K562 (cell line): ENCODE measurements at regions not wholly inside any gene's neighbourhood (a gene's known extent, or its start where the extent isn't known, plus 50 kb on each side); places are given as distances from the start of the nearest gene placed in this dataset.

Experiments
- ATAC-seq: fragments of 200-7000 bp; cut with Tn5 transposase; 3 replicates; pipeline ENCODE4 v1.9.1; 2020; ENCODE audit warnings: moderate library complexity
- BruUV-seq: library from RNA; stranded (reverse); fragments of 400-500 nt; replicated peaks from 2 replicates; lab custom pipeline; 2021; lab: Mats Ljungman, UMichigan
- CTCF ChIA-PET: fragments of 300-600 bp; formaldehyde crosslinking; extraction: SDS; loops from one replicate; lab custom pipeline; 2021; ENCODE audit warnings: low intra/inter-chr PET ratio; lab: Yijun Ruan, JAX
- POLR2A ChIA-PET: fragments of 300-600, 350-650 bp; sonication (Branson Sonifier 250); formaldehyde crosslinking; extraction: SDS; loops from one replicate; lab custom pipeline; 2021; ENCODE audit warnings: antibody characterized with exemption, inconsistent platforms; lab: Yijun Ruan, JAX
- DNase-seq, 4 experiments: peaks; one replicate each; pipeline versions ENCODE4 v3.0.0 to v3.0.0-alpha.2; 2011 to 2018; ENCODE audit warnings: low spot score in 3 of 4, mixed read lengths in 3 of 4; ENCODE audit errors: extremely low read depth in 1 of 4
- FAIRE-seq: peaks from 2 replicates; lab custom pipeline; 2011; peaks lifted over from hg19 to GRCh38; lab: Jason Lieb, UNC
- H2AFZ ChIP-seq: 2 replicates; pipeline ENCODE4 v1.6.0; 2011; ENCODE audit warnings: low read depth, low read length, control low read depth, inconsistent platforms
- H3K27ac ChIP-seq: fragments of 200-600 bp; 3 replicates; pipeline ENCODE4 v1.8.0; 2011; ENCODE audit warnings: low read depth, mild to moderate bottlenecking, control low read depth, inconsistent platforms, low read length, moderate library complexity, mixed read lengths; ENCODE audit errors: extremely low read depth
- H3K27me3 ChIP-seq, 2 experiments: fragments of 300-600 bp in 1 of 2; 2 replicates in 1 of 2; 3 replicates in 1 of 2; pipeline versions ENCODE4 v1.6.0 to v1.8.0; 2011; ENCODE audit warnings: inconsistent platforms in 2 of 2, low read length in 2 of 2, mild to moderate bottlenecking in 1 of 2, mixed read lengths in 1 of 2, moderate library complexity in 1 of 2; ENCODE audit not compliant: control insufficient read depth in 2 of 2, insufficient read depth in 2 of 2
- H3K36me3 ChIP-seq: fragments of 300-600 bp; 3 replicates; pipeline ENCODE4 v1.8.0; 2011; ENCODE audit warnings: mild to moderate bottlenecking, low read length, inconsistent platforms; ENCODE audit not compliant: control insufficient read depth, insufficient read depth
- H3K4me1 ChIP-seq, 2 experiments: fragments of 200-600 bp in 1 of 2; replicated peaks in 1 of 2; 2 replicates in 1 of 2; 3 replicates in 1 of 2; pipeline versions ENCODE4 v1.5.1 to v1.8.0; 2011; ENCODE audit warnings: inconsistent platforms in 2 of 2, low read length in 2 of 2, mild to moderate bottlenecking in 1 of 2, mixed read lengths in 1 of 2, moderate library complexity in 1 of 2; ENCODE audit not compliant: control insufficient read depth in 2 of 2, insufficient read depth in 2 of 2
- H3K4me2 ChIP-seq: 2 replicates; pipeline ENCODE4 v1.6.1; 2011; ENCODE audit warnings: low read length, control low read depth, inconsistent platforms, mixed read lengths; ENCODE audit not compliant: insufficient read depth
- H3K4me3 ChIP-seq: fragments of 200-600 bp; sonication (generic), shearing (Covaris generic); 2 replicates; pipeline ENCODE4 v1.5.1; 2016; ENCODE audit warnings: control low read depth, inconsistent platforms
- H3K79me2 ChIP-seq: fragments of 200-600 bp; 3 replicates; pipeline ENCODE4 v1.8.0; 2011; ENCODE audit warnings: low read length, inconsistent platforms; ENCODE audit not compliant: control insufficient read depth, insufficient read depth
- H3K9ac ChIP-seq, 2 experiments: 2 replicates each; pipeline versions ENCODE4 v1.6.0 to v1.6.1; 2011; ENCODE audit warnings: low read depth in 2 of 2, low read length in 2 of 2, control low read depth in 1 of 2, inconsistent platforms in 1 of 2, mild to moderate bottlenecking in 1 of 2, mixed read lengths in 1 of 2; ENCODE audit not compliant: insufficient read depth in 1 of 2
- H3K9me1 ChIP-seq: one replicate; pipeline ENCODE4 v1.6.0; 2011; ENCODE audit warnings: inconsistent platforms, mild to moderate bottlenecking, low read length, moderate library complexity; ENCODE audit not compliant: control insufficient read depth, insufficient read depth
- H3K9me3 ChIP-seq: replicated peaks from 2 replicates; pipeline ENCODE4 v1.5.1; 2011; ENCODE audit warnings: low read depth, low read length, inconsistent platforms; ENCODE audit not compliant: control insufficient read depth, insufficient read depth
- H4K20me1 ChIP-seq: replicated peaks from 2 replicates; pipeline ENCODE4 v1.6.1; 2011; ENCODE audit warnings: low read length, inconsistent platforms, mixed read lengths; ENCODE audit not compliant: control insufficient read depth, insufficient read depth
- BACH1 ChIP-seq: fragments of 200-800 bp; sonication (Bioruptor generic); IDR thresholded peaks from 2 replicates; pipeline ENCODE4 v1.6.1; 2016; ENCODE audit warnings: missing genetic modification characterization, missing compliant biosample characterization
- FIP1L1 ChIP-seq: fragments of 200-400 bp; formaldehyde crosslinking; IDR thresholded peaks from 2 replicates; pipeline ENCODE4 v1.6.1; 2018; ENCODE audit warnings: mild to moderate bottlenecking, low read depth, low read length; ENCODE audit not compliant: poor library complexity, severe bottlenecking
- HCFC1 ChIP-seq: IDR thresholded peaks from 2 replicates; pipeline ENCODE4 v1.6.1; 2012; ENCODE audit warnings: low read depth, low read length, improper control_type of control experiment
- MITF ChIP-seq: IDR thresholded peaks from 2 replicates; pipeline ENCODE4 v1.6.1; 2014; ENCODE audit warnings: antibody characterized with exemption
- RCOR1 ChIP-seq, 2 experiments: IDR thresholded peaks; 2 replicates each; pipeline ENCODE4 v1.6.1; 2012; ENCODE audit warnings: low read depth in 2 of 2, low read length in 2 of 2, borderline replicate concordance in 1 of 2, improper control_type of control experiment in 1 of 2
- ZNF143 ChIP-seq: sonication (generic); formaldehyde crosslinking; IDR thresholded peaks from 2 replicates; pipeline ENCODE4 v1.9.0; 2022; ENCODE audit warnings: mild to moderate bottlenecking, missing genetic modification reagents
- ZNF232 ChIP-seq: sonication (generic); formaldehyde crosslinking; IDR thresholded peaks from 2 replicates; pipeline ENCODE4 v1.8.0; 2022; ENCODE audit warnings: mild to moderate bottlenecking, missing genetic modification reagents
- WGBS: fragments of 100-300 bp; shearing (Covaris generic); methylation state at CpG from one replicate; pipeline ENCODE4 v1.1.6; 2016; ENCODE audit warnings: low coverage, mixed read lengths; ENCODE audit not compliant: insufficient coverage; ENCODE audit errors: missing lambda C conversion rate; 5-methylcytosine and 5-hydroxymethylcytosine counted together
- in situ Hi-C: fragments of 300-500 bp; cut with MboI; formaldehyde crosslinking; loops from 4 replicates; pipeline ENCODE4 v1.15.0; 2018; ENCODE audit warnings: inconsistent platforms, mixed read lengths
- intact Hi-C: fragments of 100-400 bp; cut with micrococcal nuclease; formaldehyde crosslinking; loops from 2 replicates; pipeline ENCODE4 v1.14.2; 2022
- TF ChIP-seq, protein P1 (sequence below): fragments of 450-650 bp; formaldehyde crosslinking; IDR thresholded peaks from 2 replicates; pipeline ENCODE4 v1.4.0; 2020; ENCODE audit warnings: mild to moderate bottlenecking, moderate library complexity
- TF ChIP-seq, protein P2 (sequence below): sonication (generic); formaldehyde crosslinking; IDR thresholded peaks from 2 replicates; pipeline ENCODE4 v1.9.0; 2022; ENCODE audit warnings: mild to moderate bottlenecking, missing genetic modification reagents
- TF ChIP-seq, protein P3 (sequence below): fragments of 450-650 bp; IDR thresholded peaks from 2 replicates; pipeline ENCODE4 v1.6.1; 2016; ENCODE audit warnings: low read depth

GRCh38 chr20:57986666-57987065 lies 241.8 kb downstream of the ANKRD60 start (continued):
- TF ChIP-seq, protein P1, sequence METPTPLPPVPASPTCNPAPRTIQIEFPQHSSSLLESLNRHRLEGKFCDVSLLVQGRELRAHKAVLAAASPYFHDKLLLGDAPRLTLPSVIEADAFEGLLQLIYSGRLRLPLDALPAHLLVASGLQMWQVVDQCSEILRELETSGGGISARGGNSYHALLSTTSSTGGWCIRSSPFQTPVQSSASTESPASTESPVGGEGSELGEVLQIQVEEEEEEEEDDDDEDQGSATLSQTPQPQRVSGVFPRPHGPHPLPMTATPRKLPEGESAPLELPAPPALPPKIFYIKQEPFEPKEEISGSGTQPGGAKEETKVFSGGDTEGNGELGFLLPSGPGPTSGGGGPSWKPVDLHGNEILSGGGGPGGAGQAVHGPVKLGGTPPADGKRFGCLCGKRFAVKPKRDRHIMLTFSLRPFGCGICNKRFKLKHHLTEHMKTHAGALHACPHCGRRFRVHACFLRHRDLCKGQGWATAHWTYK (CRISPR knock-in tag), result no peak
- TF ChIP-seq, protein P2, sequence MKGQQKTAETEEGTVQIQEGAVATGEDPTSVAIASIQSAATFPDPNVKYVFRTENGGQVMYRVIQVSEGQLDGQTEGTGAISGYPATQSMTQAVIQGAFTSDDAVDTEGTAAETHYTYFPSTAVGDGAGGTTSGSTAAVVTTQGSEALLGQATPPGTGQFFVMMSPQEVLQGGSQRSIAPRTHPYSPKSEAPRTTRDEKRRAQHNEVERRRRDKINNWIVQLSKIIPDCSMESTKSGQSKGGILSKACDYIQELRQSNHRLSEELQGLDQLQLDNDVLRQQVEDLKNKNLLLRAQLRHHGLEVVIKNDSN, result no peak
- no peak for TF ChIP-seq HCFC1
- TF ChIP-seq FIP1L1, result no peak
- no peak for TF ChIP-seq ZNF232 (CRISPR knock-in tag)
- no peak for TF ChIP-seq MITF

- no peaks in the 10 kb centered on the region for H4K20me1 ChIP-seq
- no peak overlapping the region for H3K27ac ChIP-seq
- no peak for FAIRE-seq
- H2AFZ ChIP-seq, result no peak overlapping the region
- intact Hi-C loops (no loop called here), in situ Hi-C loops (no loop called here)
- no peak overlapping the region for H3K9ac ChIP-seq
- no peaks in the 10 kb centered on the region for H3K9me1 ChIP-seq
- H3K9me3 ChIP-seq, result no peaks in the 10 kb centered on the region
- H3K4me1 ChIP-seq, result no peaks in the 10 kb centered on the region
- no peaks in the 10 kb centered on the region for H3K36me3 ChIP-seq
- no peak overlapping the region for H3K4me2 ChIP-seq
- DNase-seq, result no peak
- ATAC-seq, result no peak
- BruUV-seq, result no TSS peak
- CTCF ChIA-PET, result no interaction called here
- no peak overlapping the region for H3K4me3 ChIP-seq
- 0% methylated on average over 5 of the region's 5 CpGs for WGBS
- H3K79me2 ChIP-seq, result no peaks in the 10 kb centered on the region
- no peaks in the 10 kb centered on the region for H3K27me3 ChIP-seq
- POLR2A ChIA-PET, result no interaction called here
- TF ChIP-seq, protein P3, sequence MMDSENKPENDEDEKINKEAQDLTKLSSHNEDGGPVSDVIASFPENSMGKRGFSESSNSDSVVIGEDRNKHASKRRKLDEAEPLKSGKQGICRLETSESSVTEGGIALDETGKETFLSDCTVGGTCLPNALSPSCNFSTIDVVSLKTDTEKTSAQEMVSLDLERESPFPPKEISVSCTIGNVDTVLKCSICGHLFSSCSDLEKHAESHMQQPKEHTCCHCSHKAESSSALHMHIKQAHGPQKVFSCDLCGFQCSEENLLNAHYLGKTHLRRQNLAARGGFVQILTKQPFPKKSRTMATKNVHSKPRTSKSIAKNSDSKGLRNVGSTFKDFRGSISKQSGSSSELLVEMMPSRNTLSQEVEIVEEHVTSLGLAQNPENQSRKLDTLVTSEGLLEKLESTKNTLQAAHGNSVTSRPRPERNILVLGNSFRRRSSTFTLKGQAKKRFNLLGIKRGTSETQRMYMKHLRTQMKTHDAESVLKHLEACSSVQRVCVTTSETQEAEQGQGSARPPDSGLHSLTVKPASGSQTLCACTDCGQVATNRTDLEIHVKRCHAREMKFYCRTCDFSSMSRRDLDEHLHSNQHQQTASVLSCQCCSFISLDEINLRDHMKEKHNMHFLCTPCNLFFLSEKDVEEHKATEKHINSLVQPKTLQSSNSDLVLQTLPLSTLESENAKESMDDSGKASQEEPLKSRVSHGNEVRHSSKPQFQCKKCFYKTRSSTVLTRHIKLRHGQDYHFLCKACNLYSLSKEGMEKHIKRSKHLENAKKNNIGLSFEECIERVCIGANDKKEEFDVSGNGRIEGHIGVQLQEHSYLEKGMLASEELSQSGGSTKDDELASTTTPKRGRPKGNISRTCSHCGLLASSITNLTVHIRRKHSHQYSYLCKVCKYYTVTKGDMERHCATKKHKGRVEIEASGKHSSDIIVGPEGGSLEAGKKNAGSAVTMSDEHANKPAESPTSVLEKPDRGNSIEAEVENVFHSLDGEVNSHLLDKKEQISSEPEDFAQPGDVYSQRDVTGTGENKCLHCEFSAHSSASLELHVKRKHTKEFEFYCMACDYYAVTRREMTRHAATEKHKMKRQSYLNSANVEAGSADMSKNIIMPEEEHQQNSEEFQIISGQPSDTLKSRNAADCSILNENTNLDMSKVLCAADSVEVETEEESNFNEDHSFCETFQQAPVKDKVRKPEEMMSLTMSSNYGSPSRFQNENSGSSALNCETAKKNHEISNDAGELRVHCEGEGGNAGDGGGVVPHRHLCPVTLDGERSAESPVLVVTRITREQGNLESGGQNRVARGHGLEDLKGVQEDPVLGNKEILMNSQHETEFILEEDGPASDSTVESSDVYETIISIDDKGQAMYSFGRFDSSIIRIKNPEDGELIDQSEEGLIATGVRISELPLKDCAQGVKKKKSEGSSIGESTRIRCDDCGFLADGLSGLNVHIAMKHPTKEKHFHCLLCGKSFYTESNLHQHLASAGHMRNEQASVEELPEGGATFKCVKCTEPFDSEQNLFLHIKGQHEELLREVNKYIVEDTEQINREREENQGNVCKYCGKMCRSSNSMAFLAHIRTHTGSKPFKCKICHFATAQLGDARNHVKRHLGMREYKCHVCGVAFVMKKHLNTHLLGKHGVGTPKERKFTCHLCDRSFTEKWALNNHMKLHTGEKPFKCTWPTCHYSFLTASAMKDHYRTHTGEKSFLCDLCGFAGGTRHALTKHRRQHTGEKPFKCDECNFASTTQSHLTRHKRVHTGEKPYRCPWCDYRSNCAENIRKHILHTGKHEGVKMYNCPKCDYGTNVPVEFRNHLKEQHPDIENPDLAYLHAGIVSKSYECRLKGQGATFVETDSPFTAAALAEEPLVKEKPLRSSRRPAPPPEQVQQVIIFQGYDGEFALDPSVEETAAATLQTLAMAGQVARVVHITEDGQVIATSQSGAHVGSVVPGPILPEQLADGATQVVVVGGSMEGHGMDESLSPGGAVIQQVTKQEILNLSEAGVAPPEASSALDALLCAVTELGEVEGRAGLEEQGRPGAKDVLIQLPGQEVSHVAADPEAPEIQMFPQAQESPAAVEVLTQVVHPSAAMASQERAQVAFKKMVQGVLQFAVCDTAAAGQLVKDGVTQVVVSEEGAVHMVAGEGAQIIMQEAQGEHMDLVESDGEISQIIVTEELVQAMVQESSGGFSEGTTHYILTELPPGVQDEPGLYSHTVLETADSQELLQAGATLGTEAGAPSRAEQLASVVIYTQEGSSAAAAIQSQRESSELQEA, result no peak
- TF ChIP-seq RCOR1 (IDR thresholded peaks at IDR 0.05; ENCODE audit: borderline replicate concordance in 1 of 2, low read depth in 2 of 2, low read length in 2 of 2), result no peak
- no peak for TF ChIP-seq BACH1 (tag)
- TF ChIP-seq ZNF143, result no peak
These were observed 243.2 kb downstream of the ANKRD60 start for GRCh38 chr20:57985278-57985677.
